Spleen (tissue), 11 donors: ENCODE measurements at regions not wholly inside any gene's neighbourhood (a gene's known extent, or its start where the extent isn't known, plus 50 kb on each side); places are given as distances from the start of the nearest gene placed in this dataset.

ENCODE experiments used
- DNase-seq: peaks from one replicate; pipeline ENCODE4 v3.0.0-alpha.2; 2020
- H3K27ac ChIP-seq, 8 donors: fragments of 200-600 bp; sonication (generic) in 7 of 8; 1 replicate in 4 of 8; 2 replicates in 4 of 8; pipeline versions ENCODE4 v1.5.0 to v1.8.0; 2016 to 2021; ENCODE audit warnings: inconsistent platforms in 4 of 8, mild to moderate bottlenecking in 4 of 8, moderate library complexity in 1 of 8
- H3K27me3 ChIP-seq, 7 donors: fragments of 200-600 bp; sonication (generic) in 6 of 7; replicated peaks in 1 of 7; 1 replicate in 4 of 7; 2 replicates in 3 of 7; pipeline versions ENCODE4 v1.5.0 to v1.8.0; 2016 to 2021; ENCODE audit warnings: inconsistent platforms in 3 of 7, mild to moderate bottlenecking in 1 of 7
- H3K36me3 ChIP-seq, 6 donors: fragments of 200-600 bp; sonication (generic) in 5 of 6; 1 replicate in 4 of 6; 2 replicates in 2 of 6; pipeline versions ENCODE4 v1.5.0 to v1.8.0; 2016 to 2021; ENCODE audit warnings: inconsistent platforms in 2 of 6
- H3K4me1 ChIP-seq, 6 donors: fragments of 200-600 bp; sonication (generic) in 5 of 6; 1 replicate in 3 of 6; 2 replicates in 3 of 6; pipeline versions ENCODE4 v1.5.0 to v1.8.0; 2016 to 2021; ENCODE audit warnings: inconsistent platforms in 3 of 6
- H3K4me3 ChIP-seq, 8 donors: fragments of 200-600 bp; sonication (generic) in 7 of 8; 1 replicate in 4 of 8; 2 replicates in 4 of 8; pipeline versions ENCODE4 v1.5.0 to v1.8.0; 2016 to 2021; ENCODE audit warnings: inconsistent platforms in 4 of 8, mild to moderate bottlenecking in 4 of 8, moderate library complexity in 2 of 8
- H3K9me3 ChIP-seq, 8 donors: fragments of 200-600 bp; sonication (generic) in 7 of 8; 1 replicate in 4 of 8; 2 replicates in 4 of 8; pipeline versions ENCODE4 v1.5.0 to v1.8.0; 2016 to 2021; ENCODE audit warnings: inconsistent platforms in 4 of 8
- POLR2A ChIP-seq, 3 donors: fragments of 450-650 bp; IDR thresholded peaks; one replicate each; pipeline ENCODE4 v1.5.1; 2017; ENCODE audit warnings: antibody characterized with exemption in 3 of 3, mild to moderate bottlenecking in 1 of 3
- POLR2AphosphoS5 ChIP-seq, 3 donors: sonication (generic); formaldehyde crosslinking; IDR thresholded peaks; one replicate each; pipeline ENCODE4 v1.5.1; 2017; ENCODE audit warnings: antibody characterized with exemption in 3 of 3
- WGBS, 5 donors: extraction: QIAGEN DNeasy Blood & Tissue Kit in 3 of 5; methylation state at CpG; one replicate each; pipeline versions ENCODE4 v1.1.5 to v1.1.7; 2013 to 2018; 5-methylcytosine and 5-hydroxymethylcytosine counted together
- intact Hi-C: fragments of 100-400 bp; cut with DNase I; formaldehyde crosslinking; loops from one replicate; pipeline ENCODE4 v1.15.0; 2023; ENCODE audit warnings: low total_unique reads
- TF ChIP-seq, protein P1 (sequence below), 11 experiments: fragments of 200-600 bp in 7 of 11; fragments of 450-650 bp in 4 of 11; sonication (generic) in 4 of 11; IDR thresholded peaks in 8 of 11; conservative IDR thresholded peaks in 3 of 11; 1 replicate in 7 of 11; 2 replicates in 4 of 11; pipeline versions ENCODE4 v1.4.0 to v1.8.0; 2016 to 2021; ENCODE audit warnings: antibody characterized with exemption in 11 of 11, inconsistent platforms in 4 of 11, mild to moderate bottlenecking in 1 of 11
- donor health status: healthy with polysubstance abuse.
- donor health status: DM: no; HTN: no; CAD: no; lungs with moderate emphysema.
- donor health status: DM: no; HTN: no; CAD: no.
- donor health status: Bipolar disorder and iron deficiency.
- donor health status: healthy.
- donor health status: DM: no; HTN: no; CAD: no.
- donor health status: DM: yes; HTN: yes; CAD: no.

DNA sequence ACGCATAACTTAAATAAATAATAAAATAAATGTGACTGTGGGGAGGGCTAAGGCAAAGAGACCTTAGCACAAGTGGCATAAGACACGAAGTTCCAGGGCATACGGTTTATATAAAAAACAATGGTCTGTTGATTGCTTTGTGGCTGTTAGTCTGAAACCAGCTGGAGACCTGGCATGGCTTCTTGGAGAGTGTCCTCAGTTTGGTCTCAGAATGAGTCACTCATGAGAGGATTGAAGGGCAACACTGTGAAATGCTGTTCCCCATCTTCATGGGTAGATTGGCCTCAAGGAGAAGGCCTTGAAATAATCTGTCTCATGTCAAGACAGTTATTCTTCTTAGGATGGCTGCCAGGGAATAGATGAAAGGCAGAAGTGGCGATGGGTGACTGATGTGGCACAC lies 62.2 kb downstream of the SOX2 start:
- WGBS, 5 donors, result 75 to 88% (median 81%) methylated on average over 4 of the region's 4 CpGs
- intact Hi-C loops, result no loop called here
- H3K27me3 ChIP-seq, result no peaks in the 10 kb centered on the region

DNA sequence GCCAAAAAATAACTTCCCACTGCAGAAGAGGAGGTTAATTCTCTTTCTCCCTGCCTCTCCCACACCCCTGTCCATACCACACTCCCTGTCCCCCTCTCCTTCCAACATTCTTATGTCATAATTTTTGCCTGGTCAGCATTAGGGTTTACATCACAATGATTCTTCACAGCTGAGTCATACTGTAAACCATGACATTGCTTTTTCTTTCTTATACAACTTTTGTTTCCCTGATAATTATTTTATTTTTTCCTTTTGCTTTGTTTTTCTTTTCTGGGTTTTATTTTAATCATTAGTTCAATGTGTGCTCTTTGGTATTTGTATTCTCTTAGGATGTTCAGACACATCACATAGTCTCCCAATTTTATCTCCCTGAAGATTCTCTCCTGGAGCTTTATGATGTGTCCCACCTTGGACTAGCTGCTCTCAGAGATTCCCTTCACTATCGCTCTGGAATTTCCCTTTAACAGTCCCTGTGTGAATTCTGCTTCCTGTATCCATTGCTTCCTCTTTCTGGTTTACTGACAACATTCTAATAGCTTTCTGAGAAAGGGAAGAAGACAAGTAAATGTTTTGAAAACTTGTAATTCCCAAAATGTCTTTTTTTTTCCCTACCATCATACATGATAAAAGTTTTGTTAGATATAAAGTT lies 70.7 kb downstream of the SOX2 start:
- H3K27ac ChIP-seq, result no peak overlapping the region
- no peak overlapping the region for H3K4me3 ChIP-seq
- no peaks in the 10 kb centered on the region for H3K4me1 ChIP-seq
- no peaks in the 10 kb centered on the region for H3K36me3 ChIP-seq
- 7 to 14% (median 8%) methylated on average over 1 of the region's 1 CpG for WGBS, 5 donors
- H3K27me3 ChIP-seq, result no peaks in the 10 kb centered on the region
- H3K9me3 ChIP-seq, result no peaks in the 10 kb centered on the region
- intact Hi-C loops, result no loop called here
- no peak for DNase-seq
- TF ChIP-seq, protein P1, sequence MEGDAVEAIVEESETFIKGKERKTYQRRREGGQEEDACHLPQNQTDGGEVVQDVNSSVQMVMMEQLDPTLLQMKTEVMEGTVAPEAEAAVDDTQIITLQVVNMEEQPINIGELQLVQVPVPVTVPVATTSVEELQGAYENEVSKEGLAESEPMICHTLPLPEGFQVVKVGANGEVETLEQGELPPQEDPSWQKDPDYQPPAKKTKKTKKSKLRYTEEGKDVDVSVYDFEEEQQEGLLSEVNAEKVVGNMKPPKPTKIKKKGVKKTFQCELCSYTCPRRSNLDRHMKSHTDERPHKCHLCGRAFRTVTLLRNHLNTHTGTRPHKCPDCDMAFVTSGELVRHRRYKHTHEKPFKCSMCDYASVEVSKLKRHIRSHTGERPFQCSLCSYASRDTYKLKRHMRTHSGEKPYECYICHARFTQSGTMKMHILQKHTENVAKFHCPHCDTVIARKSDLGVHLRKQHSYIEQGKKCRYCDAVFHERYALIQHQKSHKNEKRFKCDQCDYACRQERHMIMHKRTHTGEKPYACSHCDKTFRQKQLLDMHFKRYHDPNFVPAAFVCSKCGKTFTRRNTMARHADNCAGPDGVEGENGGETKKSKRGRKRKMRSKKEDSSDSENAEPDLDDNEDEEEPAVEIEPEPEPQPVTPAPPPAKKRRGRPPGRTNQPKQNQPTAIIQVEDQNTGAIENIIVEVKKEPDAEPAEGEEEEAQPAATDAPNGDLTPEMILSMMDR (IDR thresholded peaks at IDR 0.05 in 8 of 11, conservative IDR thresholded peaks at IDR 0.05 in 3 of 11), result no peak
- TF ChIP-seq POLR2A (IDR thresholded peaks at IDR 0.05) (no peak), POLR2AphosphoS5 (IDR thresholded peaks at IDR 0.05) (no peak)

More for the DNA sequence above, 62.2 kb downstream of the SOX2 start:
- no peak overlapping the region for H3K4me3 ChIP-seq
- no peak overlapping the region for H3K27ac ChIP-seq
- H3K4me1 ChIP-seq, result no peaks in the 10 kb centered on the region
- no peak for DNase-seq
- H3K36me3 ChIP-seq, result no peaks in the 10 kb centered on the region
- TF ChIP-seq, protein P1 (IDR thresholded peaks at IDR 0.05 in 8 of 11, conservative IDR thresholded peaks at IDR 0.05 in 3 of 11), result no peak
- TF ChIP-seq POLR2A (IDR thresholded peaks at IDR 0.05) (no peak), POLR2AphosphoS5 (IDR thresholded peaks at IDR 0.05) (no peak)
- H3K9me3 ChIP-seq, result no peaks in the 10 kb centered on the region

- Histone ChIP-seq H3K36me3 (no peaks in the 10 kb centered on the region), H3K27me3 (no peaks in the 10 kb centered on the region), H3K27ac (no peak overlapping the region), H3K4me1 (no peaks in the 10 kb centered on the region), H3K9me3 (no peaks in the 10 kb centered on the region), H3K4me3 (no peak overlapping the region)
- intact Hi-C loops, result no loop called here
- TF ChIP-seq, protein P1 (IDR thresholded peaks at IDR 0.05 in 8 of 11, conservative IDR thresholded peaks at IDR 0.05 in 3 of 11), result no peak
- no peak for TF ChIP-seq POLR2A (IDR thresholded peaks at IDR 0.05)
- DNase-seq, result no peak
- 57 to 80% (median 67%) methylated on average over 7 of the region's 7 CpGs for WGBS, 5 donors
Measured at GRCh38 chr3:181790561-181790960, 78.8 kb downstream of the SOX2 start.

- Histone ChIP-seq H3K4me3 (no peak overlapping the region), H3K27me3 (no peaks in the 10 kb centered on the region), H3K4me1 (no peaks in the 10 kb centered on the region), H3K36me3 (no peaks in the 10 kb centered on the region), H3K27ac (no peak overlapping the region), H3K9me3 (no peaks in the 10 kb centered on the region)
- intact Hi-C loops, result no loop called here
- WGBS, 5 donors, result 52 to 79% (median 72%) methylated on average over 7 of the region's 7 CpGs
- TF ChIP-seq POLR2AphosphoS5 (IDR thresholded peaks at IDR 0.05) (no peak), POLR2A (IDR thresholded peaks at IDR 0.05) (no peak)
- TF ChIP-seq, protein P1 (IDR thresholded peaks at IDR 0.05 in 8 of 11, conservative IDR thresholded peaks at IDR 0.05 in 3 of 11), result no peak
- no peak for DNase-seq
Measured at GRCh38 chr3:181791056-181791955, 79.6 kb downstream of the SOX2 start.
